ENCODE measurements at regions not wholly inside any gene's neighbourhood (a gene's known extent, or its start where the extent isn't known, plus 50 kb on each side); places are given as distances from the start of the nearest gene placed in this dataset.

DNA sequence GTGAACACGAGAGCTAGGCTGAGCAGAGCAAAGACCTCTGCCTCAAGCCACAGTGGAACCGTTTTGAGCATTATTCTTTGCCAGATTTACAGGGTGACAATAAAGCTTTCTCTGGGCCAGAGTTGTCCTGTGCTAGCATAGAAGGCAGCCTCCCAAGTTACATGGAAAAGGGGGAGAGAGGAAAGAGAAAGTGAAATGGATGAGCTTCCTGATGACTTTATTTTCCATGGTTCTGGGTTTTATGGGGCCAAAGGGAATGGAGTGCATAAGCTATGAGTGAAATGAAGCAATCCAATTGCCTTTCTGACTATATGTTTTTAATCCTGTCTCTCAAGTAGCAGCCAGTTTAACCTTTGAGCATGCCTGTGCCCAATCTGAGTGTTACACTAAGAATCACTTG, 428.4 kb downstream of the COG6 start:
- DNase-seq: no peak

DNA sequence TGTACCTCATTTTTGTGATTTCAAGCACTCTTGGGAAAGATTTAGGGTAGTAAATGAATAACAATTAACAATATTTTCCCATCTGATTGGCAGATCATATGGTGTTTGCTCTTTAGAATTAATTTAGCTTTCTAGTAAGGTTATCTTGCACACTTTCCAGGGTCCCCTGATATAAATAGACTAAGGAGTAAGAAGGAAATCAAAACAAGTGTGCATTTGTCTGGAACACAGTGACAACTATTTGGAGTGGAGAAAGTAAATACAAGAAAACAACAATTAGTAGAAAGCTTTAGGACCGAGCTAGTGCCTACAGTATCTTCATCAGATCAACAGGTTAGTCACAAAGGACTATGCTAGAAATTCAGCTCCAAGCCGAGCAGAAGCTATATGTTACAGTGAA, 429.5 kb downstream of the COG6 start:
- no peak for DNase-seq

DNA sequence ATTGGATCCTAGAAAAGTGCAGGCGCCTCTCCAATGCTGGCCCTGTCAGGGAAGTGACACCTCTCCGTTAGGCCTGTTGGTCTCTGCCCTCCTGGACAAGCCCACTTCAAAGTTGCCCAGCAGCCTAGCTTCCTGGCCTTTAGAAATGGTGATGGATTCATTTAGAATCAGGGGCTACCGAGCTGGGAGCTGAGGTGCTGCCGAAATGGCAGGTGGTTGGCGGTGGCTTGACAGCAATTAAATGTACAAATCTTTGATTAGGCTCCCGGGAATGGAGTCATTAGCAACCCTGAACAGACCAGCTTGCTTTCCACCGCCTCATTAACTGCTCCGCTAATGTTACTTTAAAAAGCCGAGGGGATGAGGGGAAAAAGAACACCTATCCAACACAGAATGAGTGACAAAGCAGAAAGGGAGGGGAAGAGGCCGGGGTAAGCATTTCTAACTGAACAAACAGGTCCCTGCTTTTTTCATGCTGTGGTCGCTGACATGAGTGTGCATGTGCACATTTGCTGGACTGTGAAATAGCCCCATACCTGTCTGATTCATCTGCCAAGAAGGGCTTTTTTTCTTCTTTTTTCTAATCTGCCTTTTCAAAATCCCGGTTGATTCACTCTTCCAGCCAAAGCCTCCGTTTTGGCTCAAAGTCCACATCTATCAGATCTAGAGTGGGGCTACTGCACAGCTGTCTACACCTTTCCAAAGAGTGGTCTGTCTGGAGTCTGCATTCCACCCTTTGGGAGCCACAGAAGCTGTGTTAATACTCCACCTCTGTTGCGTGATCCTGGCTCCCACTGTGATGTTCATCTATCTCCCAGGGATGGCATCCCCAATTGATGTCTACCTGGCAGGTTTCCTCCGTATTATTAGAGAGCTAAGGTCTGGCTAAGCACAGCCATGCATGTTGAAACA, 431.9 kb downstream of the COG6 start:
- no peak for DNase-seq

DNA sequence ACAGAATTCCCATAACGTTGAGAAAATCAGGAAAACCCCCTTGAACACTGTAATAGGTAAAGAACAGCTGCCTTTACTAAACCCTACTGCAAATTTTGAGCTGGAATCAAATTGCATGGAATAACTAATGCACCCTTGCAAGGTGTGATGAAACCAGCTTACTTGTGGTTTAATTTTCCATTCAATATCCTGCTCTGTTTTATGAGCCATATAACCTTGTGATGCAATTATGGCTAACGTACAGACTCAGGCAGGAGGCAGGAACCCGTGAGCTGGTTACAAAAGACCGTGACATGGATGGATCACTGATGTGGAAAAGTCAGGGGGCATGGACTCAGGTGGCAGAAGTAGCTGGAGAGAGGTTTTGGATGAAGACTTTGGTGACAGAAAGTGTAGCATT, 438.6 kb downstream of the COG6 start:
- DNase-seq: no peak

DNA sequence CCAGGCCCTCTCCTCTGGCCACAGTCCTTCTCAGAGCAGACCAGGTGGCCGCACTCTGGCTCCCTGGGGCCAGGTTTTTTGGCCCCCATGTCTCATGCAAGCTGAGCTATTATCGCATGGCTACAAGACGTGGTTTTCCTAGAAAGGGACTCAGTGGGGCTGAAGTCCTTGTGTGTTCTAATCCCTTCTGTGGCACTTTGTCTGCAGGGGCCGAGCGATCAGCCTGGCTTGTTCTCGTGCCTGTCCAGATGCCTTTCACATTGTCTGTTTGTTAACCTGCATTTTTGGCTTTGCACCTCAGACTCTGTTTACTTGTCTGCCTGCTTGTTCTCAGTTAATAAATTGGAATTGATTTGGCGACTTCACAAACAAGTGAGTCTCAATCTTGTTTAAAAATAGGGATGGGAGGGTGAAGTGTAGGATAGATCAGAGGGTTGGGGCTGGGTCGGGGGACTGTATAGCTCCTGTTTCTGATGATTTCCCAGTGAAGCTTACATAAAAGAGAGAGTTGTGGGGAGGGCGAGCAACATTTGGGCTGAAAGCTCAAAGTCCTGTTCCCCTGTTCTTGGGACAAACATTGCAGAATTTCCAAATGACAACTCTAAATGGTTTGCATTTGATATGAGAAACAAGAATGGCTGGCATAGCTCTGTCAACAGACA, 440.4 kb downstream of the COG6 start:
- DNase-seq: no peak

DNA sequence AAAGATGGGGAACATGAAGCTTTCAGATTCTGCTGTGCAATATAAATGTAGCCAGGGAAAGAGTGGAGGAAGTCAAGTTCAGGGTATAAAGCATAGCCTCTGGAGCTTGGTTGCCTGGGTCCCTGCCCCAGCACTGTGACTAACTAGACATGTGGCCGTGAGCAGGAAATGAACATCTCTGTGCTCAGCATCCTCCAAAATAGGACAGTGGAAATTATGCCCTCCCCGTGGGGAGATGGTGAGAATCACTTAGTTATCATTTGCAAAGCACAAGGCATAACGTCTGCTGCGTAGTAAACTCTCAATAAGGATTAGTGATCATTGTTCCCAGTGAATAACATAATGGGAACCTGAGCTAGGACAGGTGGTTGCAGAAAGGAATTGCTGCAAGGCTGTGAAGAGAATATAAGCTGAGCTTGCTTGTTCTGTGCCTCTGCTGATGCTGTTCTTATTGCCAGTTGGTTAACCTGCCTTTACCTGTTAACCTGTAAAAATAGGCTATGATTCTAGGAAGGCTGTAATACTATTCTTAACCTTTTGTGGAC, 441.0 kb downstream of the COG6 start:
- DNase-seq: peak; percentile 40 to 45

DNA sequence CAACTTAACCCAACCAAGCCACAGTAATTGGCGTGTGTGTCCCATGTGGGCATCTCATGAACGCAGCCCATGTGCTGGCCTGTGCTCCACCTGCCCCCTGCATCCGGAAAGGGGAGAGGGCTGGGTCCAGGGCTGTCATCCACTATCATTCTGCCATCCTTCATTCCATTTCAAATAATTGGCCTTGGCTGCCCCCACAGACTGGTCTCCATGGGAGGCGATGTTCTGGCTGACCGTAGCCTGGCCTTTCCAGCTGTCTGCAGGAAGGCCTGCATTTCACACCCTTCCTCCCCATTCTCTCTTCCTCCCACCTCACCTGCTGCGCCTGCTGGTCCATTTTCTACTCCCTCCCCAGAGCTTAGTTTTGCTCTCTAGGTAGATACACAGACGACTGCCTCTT, 442.8 kb downstream of the COG6 start:
- DNase-seq: no peak

DNA sequence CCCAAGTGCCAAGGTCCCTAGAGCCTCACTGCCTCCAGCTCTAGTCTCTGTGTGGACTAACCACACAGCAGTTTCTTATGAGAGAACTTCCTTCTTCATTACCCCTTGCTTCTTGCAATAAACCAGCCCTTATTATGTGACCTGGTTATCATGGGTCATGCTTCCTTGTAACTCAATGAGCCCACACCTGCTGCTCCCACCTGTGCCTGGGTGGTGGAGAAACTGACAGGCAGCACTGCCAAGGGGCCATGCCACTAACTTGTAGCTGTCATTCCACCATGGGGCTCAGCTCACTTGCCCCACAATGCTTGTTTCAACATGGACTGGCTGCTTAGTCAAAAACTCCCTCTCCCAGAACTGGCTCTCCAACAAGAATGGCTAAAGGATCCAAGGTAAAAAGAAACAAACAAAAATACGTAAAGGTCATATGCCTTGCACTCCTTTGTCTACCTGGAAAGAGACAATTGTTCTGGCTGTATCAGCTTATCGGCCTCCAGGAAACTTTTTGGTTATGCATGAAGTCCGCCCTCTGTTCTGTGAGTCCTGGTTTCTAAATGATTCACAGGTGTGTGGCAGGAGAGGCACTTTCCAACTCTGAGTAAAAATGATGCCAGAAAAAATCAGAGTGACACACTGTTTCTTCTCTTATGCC, 446.4 kb downstream of the COG6 start:
- peak; percentile 38 to 43 for DNase-seq

DNA sequence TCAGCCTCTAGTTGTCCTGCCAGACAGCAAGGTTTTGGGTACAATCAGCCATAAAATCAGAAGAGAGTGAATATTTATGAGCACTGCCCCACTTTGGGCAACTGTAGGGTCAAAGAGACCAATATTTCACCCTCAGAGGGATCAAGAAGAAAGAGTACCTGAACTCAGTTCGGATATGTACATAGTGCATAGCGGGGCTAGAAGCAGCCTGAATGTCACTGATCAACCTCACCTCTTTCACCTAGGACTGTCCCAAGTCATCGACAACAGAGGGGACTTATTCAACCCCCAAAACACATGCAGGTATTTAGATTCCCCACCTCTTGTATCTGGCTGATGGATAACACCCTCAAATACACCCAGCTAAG, 446.9 kb downstream of the COG6 start:
- DNase-seq: peak in 1 of 2 donors; percentile 12

DNA sequence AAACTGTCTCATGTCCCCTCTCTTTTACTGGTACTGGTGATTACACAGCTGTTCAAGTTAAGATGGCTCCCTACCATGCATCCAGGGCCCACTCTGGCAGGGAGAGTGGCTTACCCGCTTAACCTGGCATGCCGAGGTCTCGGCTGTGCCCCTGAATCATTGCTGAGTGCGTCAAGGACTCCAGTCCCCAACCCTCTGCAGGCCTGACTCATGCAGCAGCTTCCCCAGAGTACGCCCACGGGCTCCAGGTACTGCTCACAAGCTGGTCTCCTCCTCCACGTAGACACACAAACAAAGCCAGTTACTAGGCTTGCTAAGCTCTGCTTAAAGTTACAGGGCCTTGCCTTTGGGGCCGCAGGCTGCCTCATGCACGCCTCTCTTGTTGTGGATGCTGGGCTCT, 447.4 kb downstream of the COG6 start:
- DNase-seq: peak; percentile 91 to 92

DNA sequence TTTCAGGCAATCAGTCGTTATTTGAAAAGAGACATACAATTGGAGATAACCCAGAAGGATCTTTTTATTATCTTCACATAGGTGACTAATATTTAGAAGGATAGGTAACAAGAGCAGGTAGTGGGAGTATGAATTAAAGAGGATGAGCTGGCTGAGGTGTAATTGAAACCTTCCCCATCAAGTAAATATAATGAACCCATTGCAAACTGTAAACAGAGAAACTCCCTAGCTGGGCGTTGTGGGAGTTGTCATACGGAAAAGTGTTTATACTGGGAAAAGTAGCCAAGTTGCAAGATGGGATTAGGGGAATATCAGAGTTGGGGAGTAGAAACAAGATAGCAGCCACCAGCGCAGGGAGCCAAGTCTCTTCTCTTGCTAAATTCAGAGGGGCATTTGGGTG, 448.4 kb downstream of the COG6 start:
- DNase-seq: no peak

DNA sequence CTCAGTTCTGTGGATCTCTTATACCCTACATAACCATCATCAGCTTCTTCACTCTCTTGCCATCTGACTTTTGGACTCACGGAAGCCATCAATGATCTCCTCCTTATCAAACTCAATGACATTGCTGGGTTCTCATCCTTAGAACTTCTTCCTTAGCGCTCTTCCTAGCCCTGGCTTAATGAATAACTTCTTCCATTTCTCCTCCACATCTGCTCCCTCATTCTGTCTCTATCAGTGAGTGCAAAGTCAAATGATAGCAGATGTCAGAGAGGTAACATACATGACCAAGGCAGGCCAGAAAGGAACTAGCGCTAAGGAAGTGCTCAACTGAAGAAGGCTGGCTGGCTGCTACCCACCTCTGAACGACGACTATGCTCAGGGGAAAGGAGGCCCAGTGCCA, 449.8 kb downstream of the COG6 start:
- DNase-seq: no peak

DNA sequence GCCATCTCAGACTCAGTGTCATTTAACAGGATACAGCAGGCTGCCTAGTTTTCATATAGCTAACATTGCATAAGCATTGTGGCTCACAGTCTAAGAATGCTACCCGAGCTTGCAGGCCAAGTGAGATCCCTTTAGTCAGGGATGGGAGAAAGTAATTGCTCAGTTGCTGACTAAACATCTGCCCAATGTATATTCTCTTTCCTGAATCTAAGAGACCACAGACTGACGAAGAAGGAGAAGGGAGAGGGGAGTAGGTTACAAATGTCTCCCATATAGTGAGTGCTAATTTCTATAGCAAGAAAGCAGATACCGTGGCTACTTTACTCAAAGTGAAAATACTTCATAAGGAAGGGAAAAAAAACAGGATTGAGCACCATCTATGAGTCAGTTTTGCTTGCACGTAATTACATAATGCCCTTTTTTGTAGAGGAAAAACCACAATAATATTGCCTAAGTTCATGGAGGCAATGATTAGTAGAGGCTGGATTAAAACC, 453.9 kb downstream of the COG6 start:
- peak in 1 of 2 donors; percentile 13 for DNase-seq

DNA sequence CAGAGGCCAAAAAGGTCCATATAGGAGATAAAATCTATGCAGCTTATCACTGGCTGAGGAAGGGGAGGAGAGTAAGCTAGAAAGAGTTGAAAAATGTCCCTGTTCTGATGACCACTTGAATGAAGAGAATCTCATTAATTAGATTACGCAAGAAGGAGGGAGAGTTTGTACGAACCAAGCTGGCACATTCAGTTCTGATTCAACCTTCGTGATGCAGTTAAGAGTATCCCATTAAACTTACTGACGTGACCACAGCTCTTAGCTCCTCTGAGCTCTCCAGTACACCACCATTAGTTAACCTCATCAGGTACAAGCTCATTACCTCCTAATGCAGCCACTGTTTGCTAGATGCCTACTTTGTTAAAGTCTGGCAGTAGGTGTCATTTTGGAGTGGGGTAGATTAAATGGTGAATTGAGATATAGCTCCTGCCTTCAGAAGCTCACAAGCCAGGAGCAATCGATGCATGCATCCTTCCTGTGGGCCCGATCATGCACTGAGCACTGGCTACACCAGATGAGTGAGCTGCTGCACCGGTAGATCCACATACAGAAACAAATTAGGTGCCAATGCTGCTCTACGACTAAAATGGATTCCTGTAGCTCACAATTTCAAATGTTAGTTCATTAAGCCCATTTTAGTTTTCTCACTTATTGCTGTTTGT, 458.3 kb downstream of the COG6 start:
- no peak for DNase-seq

DNA sequence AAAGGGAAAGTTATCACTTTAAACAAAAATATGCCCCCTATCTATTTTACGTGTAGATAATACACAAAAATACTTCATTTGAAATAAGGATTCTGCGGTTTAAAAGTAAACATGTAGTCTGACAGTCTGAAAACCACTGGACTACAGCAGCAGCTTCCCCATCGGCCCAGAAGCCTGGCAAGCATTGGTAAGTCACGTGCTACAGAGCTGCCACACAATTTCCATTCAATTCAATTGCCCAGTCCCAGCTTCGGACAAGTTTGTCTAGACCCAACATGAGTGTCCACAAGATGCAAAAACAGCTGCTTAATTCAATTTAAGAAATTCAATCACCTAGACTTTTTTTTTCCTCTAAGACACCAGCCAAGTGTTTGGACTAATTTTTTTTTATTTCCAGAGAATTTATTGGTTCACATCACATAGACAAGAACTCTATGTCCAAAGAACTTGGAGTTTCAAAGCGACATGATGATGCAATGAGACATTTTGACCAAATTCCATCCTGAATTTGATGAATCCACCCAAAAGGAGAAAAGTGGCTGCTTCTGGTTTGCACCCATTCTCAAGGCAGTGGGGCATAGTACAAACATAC, 458.9 kb downstream of the COG6 start:
- no peak for DNase-seq

DNA sequence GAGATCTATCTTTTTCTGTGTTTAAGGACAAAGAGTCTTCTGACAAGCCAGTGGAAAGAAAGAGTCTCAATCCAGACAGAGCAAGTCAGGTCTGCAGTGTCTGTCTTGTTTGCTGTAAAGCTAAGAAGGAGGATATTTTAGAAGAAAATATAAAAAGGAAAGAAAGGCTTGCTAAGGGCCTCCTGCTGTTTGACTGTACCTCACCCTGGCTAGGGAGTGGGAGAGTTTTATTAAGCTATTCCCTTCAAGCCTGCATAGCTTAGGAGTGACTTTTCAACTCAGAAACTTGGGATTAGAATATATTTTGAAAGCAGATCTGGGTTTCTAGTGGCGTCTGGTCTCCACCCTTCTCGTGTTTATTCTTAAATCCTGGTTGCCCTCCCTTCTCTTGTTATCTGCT, 460.0 kb downstream of the COG6 start:
- DNase-seq: no peak

DNA sequence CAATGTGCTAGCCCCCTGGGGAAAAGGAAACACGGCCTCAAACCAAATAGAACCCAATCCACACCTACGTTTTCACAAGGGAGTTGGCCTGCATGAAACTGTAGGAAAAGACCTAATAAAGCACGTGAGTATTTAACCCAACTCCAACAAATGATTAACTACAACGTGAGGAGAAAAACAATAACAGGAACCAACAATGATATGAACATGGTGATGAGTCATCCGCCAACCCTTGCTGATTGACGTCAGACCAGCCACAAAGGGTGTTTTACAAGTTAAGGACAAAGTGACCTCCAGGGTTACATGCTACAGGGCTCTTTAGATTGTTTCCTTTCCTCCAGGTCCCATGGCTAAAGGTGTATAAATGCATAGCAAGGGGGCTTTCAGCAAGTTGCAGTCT, 460.5 kb downstream of the COG6 start:
- DNase-seq: peak in 1 of 2 donors; percentile 23

DNA sequence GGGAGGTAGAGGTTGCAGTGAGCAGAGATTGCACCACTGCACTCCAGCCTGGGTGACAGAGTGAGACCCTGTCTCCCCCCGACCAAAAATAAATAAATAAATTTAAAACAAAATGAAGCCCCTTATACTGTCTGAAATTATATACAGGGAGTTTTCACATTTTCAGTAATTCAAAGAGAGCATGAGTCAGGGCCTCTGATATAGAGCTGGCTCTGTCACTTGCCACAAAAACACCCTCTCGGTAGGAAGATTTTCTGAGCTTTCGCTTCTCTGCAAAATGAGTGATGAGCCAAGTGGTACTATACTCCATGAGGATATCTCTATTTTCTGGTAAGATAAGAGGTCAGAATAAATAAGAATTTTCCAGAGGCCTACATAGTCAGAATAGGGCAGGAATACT, 462.9 kb downstream of the COG6 start:
- no peak for DNase-seq

DNA sequence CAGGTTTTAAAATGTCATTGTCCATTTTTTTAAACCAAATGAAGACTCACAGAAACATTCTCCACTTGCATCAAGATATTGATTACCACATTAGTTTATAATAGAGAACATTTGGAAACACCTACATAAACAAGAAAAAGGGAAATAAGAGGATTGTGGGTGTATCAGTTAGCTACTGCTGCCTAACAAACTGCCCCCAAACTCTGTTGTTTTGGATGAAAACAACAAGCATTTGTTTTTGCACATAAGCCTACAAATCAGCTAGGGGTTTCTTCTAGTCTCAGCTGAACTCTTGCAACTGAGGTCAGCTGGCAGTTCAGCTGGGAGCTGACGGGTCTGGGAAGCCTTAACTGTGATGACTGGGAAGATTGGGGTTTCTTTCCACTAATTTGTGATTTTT, 464.4 kb downstream of the COG6 start:
- no peak for DNase-seq

DNA sequence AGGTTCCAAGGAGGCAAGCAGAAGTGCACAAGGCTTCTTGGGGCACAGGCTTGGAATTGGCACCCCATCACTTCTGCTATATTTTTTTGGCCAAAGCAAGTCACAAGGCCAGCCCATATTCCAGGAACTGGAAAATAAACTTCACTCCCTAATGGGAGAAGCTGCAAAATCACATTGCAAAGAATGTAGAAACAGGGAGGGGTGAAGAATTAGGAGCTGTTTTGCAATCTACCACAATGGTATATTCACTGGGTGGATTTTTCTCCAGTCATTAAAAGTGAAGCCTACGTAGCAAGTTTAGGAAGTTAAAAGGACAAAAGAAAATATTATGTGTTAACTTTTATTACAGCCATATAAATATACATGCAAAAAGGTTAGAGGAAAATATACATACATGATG, 464.8 kb downstream of the COG6 start:
- DNase-seq: no peak

DNA sequence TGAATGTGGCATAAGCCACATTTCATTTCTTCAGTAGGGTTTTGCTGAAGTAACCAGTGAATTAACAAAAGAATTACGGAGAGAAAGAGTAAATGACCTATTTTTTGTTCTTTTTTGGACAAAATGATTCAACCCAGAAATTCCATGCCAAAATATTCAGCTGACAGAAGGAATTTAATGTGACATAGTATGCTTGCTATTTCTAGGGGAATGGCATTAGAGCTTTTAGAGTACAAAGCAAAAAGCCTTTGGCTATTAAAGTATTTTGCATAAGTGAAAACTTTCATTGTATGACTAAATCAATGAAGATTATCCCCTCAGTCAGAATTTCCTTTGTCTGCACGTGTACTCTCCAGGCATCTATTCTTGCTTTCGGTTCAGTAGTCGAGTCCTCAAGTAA, 465.3 kb downstream of the COG6 start:
- DNase-seq: no peak

DNA sequence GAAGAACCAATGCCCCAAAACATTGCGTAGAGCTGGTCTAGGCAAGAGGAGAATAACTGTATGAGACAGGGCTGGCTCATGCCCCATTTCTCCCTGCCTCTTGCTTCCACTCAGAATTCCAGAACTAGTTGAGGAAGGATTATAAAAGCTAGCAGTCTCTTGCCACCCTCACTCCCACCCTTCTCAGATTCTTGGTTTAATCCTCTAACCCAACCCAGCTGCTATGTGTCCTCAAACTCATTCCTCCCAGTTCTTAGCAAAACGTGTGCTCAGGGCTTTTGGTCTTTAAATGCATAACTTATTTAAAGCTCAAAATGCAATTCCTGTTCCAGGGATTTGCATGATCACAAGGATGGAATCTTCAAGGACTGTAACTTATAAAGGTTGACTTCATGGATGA, 466.3 kb downstream of the COG6 start:
- no peak for DNase-seq
